ENCODE measurements at regions not wholly inside any gene's neighbourhood (a gene's known extent, or its start where the extent isn't known, plus 50 kb on each side); places are given as distances from the start of the nearest gene placed in this dataset.

GRCh38 chr12:127079636-127080035, 1187.3 kb upstream of the TMEM132C start:
- no peak for ATAC-seq
- no peaks in the 10 kb centered on the region for H3K9me3 ChIP-seq (ENCODE audit: control insufficient read depth, insufficient read depth, low read length)
- Mint-ChIP-seq H3K36me3 (no peaks in the 10 kb centered on the region), H3K27ac (no peak overlapping the region), H3K9me3 (peaks cover 0 to 4% of the 10 kb centered on the region in 2 donors), H3K4me3 (no peak overlapping the region), H3K4me1 (peaks cover 8 to 10% of the 10 kb centered on the region in 2 donors), H3K27me3 (ENCODE audit: low read depth in 2 of 2) (peaks cover 8 to 16% of the 10 kb centered on the region in 2 donors)
- no peaks in the 10 kb centered on the region for H3K4me1 ChIP-seq (ENCODE audit: control insufficient read depth, insufficient read depth, low read length)
- TF ChIP-seq CTCF (IDR thresholded peaks at IDR 0.05): no peak
- no peak overlapping the region for H3K27ac ChIP-seq (ENCODE audit: low read length)
- 93% methylated on average over 3 of the region's 3 CpGs for WGBS (ENCODE audit: insufficient coverage)
- no peak for DNase-seq
- H3K27me3 ChIP-seq (ENCODE audit: control insufficient read depth, insufficient read depth, low read length): no peaks in the 10 kb centered on the region
- no peak overlapping the region for H3K4me3 ChIP-seq (ENCODE audit: low read length)
- intact Hi-C loops (cut with micrococcal nuclease): no loop called here
- no peaks in the 10 kb centered on the region for H3K36me3 ChIP-seq (ENCODE audit: control insufficient read depth, insufficient read depth, low read length)

GRCh38 chr12:127081058-127081457, 1185.9 kb upstream of the TMEM132C start:
- H3K36me3 ChIP-seq (ENCODE audit: control insufficient read depth, insufficient read depth, low read length): no peaks in the 10 kb centered on the region
- H3K27me3 Mint-ChIP-seq (ENCODE audit: low read depth in 2 of 2): peaks cover 2 to 10% of the 10 kb centered on the region in 2 donors
- no peak for TF ChIP-seq CTCF (IDR thresholded peaks at IDR 0.05)
- intact Hi-C loops (cut with micrococcal nuclease): no loop called here
- H3K27ac ChIP-seq (ENCODE audit: low read length): no peak overlapping the region
- 87% methylated on average over 2 of the region's 2 CpGs for WGBS (ENCODE audit: insufficient coverage)
- peaks cover 0 to 2% of the 10 kb centered on the region in 2 donors for H3K9me3 Mint-ChIP-seq
- H3K4me3 Mint-ChIP-seq: no peak overlapping the region
- H3K4me1 Mint-ChIP-seq: peaks cover 8 to 10% of the 10 kb centered on the region in 2 donors
- no peak overlapping the region for H3K27ac Mint-ChIP-seq
- no peaks in the 10 kb centered on the region for H3K27me3 ChIP-seq (ENCODE audit: control insufficient read depth, insufficient read depth, low read length)
- H3K9me3 ChIP-seq (ENCODE audit: control insufficient read depth, insufficient read depth, low read length): no peaks in the 10 kb centered on the region
- H3K36me3 Mint-ChIP-seq: no peaks in the 10 kb centered on the region
- no peak for ATAC-seq
- no peak for DNase-seq
- H3K4me3 ChIP-seq (ENCODE audit: low read length): no peak overlapping the region
- H3K4me1 ChIP-seq (ENCODE audit: control insufficient read depth, insufficient read depth, low read length): no peaks in the 10 kb centered on the region

- Histone ChIP-seq H3K4me3 (ENCODE audit: low read length) (no peak overlapping the region), H3K27me3 (ENCODE audit: control insufficient read depth, insufficient read depth, low read length) (no peaks in the 10 kb centered on the region), H3K36me3 (ENCODE audit: control insufficient read depth, insufficient read depth, low read length) (no peaks in the 10 kb centered on the region), H3K9me3 (ENCODE audit: control insufficient read depth, insufficient read depth, low read length) (no peaks in the 10 kb centered on the region), H3K4me1 (ENCODE audit: control insufficient read depth, insufficient read depth, low read length) (no peaks in the 10 kb centered on the region), H3K27ac (ENCODE audit: low read length) (no peak overlapping the region)
- Mint-ChIP-seq H3K27me3 (ENCODE audit: low read depth in 2 of 2) (no peaks in the 10 kb centered on the region), H3K9me3 (no peaks in the 10 kb centered on the region), H3K27ac (peak overlapping the region in 1 of 2 donors; percentile 53), H3K36me3 (no peaks in the 10 kb centered on the region), H3K4me1 (peaks cover 8 to 10% of the 10 kb centered on the region in 2 donors), H3K4me3 (peak overlapping the region; percentile 75)
- TF ChIP-seq CTCF (IDR thresholded peaks at IDR 0.05): no peak
- WGBS (ENCODE audit: insufficient coverage): 20% methylated on average over 5 of the region's 6 CpGs
- DNase-seq (peak in 1 of 2 donors; percentile 57), ATAC-seq (peak; percentile 64 to 77 (median 64))
- intact Hi-C loops (cut with micrococcal nuclease): no loop called here
Observed at GRCh38 chr12:127083008-127083949, 1183.7 kb upstream of the TMEM132C start.

Measured in natural killer cell (primary cell).